GM18909 (cell line): ENCODE measurements at regions not wholly inside any gene's neighbourhood (a gene's known extent, or its start where the extent isn't known, plus 50 kb on each side); places are given as distances from the start of the nearest gene placed in this dataset.

Experiments used
- ATAC-seq: cut with Tn5 transposase; IDR thresholded peaks from one replicate; pipeline ENCODE4 v1.9.1; 2021; ENCODE audit warnings: mild to moderate bottlenecking; ENCODE audit not compliant: unreplicated experiment, poor library complexity

DNA sequence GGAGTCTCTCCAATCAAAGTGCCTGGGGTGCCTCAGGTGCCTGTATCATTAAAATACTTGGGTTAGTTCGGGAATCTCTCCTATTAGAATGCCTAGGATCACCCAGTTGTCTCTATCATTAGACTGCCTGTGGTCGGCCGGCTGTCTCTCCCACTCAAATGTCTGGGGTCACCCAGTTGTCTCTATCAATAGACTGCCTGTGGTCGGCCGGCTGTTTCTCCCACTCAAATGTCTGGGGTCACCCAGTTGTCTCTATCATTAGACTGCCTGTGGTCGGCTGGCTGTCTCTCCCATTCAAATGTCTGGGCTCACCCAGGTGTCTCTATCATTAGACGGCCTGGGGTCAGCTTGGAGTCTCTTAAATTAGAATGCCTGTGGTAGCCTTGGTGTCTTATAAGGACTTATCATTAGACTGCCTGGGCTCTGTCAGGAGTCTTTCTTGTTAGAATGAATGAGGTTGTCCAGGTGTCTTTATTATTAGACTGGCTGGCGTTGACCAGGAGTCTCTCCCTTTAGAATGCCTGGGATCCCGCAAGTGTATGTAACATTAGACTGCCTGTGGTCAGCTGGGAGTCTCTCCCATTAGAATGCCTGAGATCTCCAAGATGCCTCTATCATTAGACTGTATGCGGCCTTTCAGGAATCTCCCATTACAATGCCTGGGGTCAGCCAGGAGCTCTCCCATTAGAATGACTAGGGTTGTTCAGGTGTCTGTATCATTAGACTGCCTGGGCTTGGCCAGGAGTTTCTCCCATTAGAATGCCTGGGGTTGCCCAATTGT, 1555.5 kb downstream of the UQCRFS1 start:
- ATAC-seq = no peak

GRCh38 chr19:27654266-27654990, 1558.5 kb downstream of the UQCRFS1 start:
- ATAC-seq = no peak

DNA sequence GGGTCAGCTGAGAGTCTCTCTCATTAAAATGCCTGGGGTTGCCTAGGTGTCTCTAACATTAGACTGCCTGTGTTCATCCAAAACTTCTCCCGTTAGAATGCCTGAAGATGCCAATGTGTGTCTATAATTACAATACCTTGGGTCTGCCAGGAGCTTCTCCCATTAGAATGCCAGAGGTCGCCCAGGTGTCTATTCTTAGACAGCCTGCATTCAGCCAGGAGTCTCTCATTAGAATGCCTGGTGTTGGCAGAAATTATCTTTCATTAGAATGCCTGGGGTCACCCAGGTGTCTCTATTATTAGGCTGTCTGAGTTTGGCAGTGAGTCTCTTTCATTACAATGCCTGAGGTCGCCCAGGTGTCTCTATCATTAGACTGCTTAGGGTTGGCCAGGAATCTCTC, 1560.2 kb downstream of the UQCRFS1 start:
- ATAC-seq = no peak

GRCh38 chr19:27652281-27652680, 1560.7 kb downstream of the UQCRFS1 start:
- no peak for ATAC-seq

DNA sequence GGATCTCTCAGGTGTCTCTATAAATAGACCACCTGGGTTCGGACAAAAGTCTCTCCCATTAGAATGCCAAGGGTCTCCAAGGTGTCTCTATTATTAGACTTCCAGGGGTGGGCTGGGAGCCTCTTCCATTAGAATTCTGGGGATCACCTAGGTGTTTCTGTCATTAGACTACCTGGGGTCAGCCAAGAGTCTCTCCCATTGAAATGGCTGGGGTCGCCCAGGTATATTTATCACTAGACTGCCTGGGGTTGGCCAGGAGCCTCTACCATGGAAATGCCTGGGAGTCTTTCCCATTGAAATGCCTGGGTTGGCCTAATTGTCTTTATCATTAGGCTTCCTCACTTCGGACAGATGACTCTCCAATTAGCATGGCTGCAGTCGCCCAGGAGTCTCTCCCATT, 1565.5 kb downstream of the UQCRFS1 start:
- no peak for ATAC-seq

GRCh38 chr19:27635401-27635800, 1577.5 kb downstream of the UQCRFS1 start:
- no peak for ATAC-seq

GRCh38 chr19:27618006-27618405, 1594.9 kb downstream of the UQCRFS1 start:
- ATAC-seq = no peak

DNA sequence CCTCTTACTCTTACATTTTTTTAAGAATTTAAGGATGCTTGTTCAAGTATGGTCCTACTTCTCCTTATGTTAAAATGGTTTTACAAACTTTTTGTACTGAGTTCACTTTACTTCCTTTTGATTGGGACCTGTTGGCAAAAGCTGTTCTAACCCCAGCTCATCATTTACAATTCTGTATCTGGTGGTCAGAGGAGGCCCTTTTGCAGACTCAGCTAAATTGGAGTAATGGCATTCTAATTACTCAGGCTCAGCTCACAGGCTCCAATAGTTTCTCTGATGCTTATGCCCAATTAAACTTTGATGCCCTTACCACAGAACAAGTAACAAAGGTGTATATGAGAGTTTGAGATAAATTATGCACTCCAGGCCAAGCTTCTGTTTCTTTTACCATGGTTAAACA, 1632.0 kb downstream of the UQCRFS1 start:
- ATAC-seq = no peak
